Posterior vena cava (tissue), 2 donors: ENCODE measurements at regions not wholly inside any gene's neighbourhood (a gene's known extent, or its start where the extent isn't known, plus 50 kb on each side); places are given as distances from the start of the nearest gene placed in this dataset.

Source experiments
- DNase-seq: peaks from one replicate; pipeline ENCODE4 v3.0.0-alpha.2; 2020; ENCODE audit warnings: low spot score
- intact Hi-C, 2 donors: fragments of 100-400 bp; cut with DNase I; formaldehyde crosslinking; loops; one replicate each; pipeline versions ENCODE4 v1.14.1 to v1.14.2; 2022 to 2023
- donor health status: DM: yes; HTN: yes; CAD: no.
- donor health status: DM: yes; HTN: yes; CAD: no.

- intact Hi-C loops, result no loop called here
- DNase-seq, result no peak
Measured at GRCh38 chr15:101554115-101554915, 64.8 kb upstream of the PCSK6 start.

- DNase-seq, result no peak
Measured at GRCh38 chr15:101551696-101552591, 62.4 kb upstream of the PCSK6 start.

GRCh38 chr15:101550124-101550523 is 60.6 kb upstream of the PCSK6 start:
- intact Hi-C loops, result no loop called here
- no peak for DNase-seq

More at GRCh38 chr15:101551696-101552591, 62.4 kb upstream of the PCSK6 start:
- intact Hi-C loops, result no loop called here

GRCh38 chr15:101549647-101550046 is 60.1 kb upstream of the PCSK6 start:
- no peak for DNase-seq

GRCh38 chr15:101547737-101548136 is 58.2 kb upstream of the PCSK6 start:
- intact Hi-C loops, result no loop called here
- DNase-seq, result no peak

More at GRCh38 chr15:101549647-101550046, 60.1 kb upstream of the PCSK6 start:
- intact Hi-C loops, result no loop called here

GRCh38 chr15:101545548-101546505 is 56.3 kb upstream of the PCSK6 start:
- no peak for DNase-seq

GRCh38 chr15:101544613-101544945 is 55.1 kb upstream of the PCSK6 start:
- DNase-seq, result no peak
- intact Hi-C loops, result no loop called here

More at GRCh38 chr15:101545548-101546505, 56.3 kb upstream of the PCSK6 start:
- intact Hi-C loops, result no loop called here

- DNase-seq, result no peak
- intact Hi-C loops, result no loop called here
Measured at GRCh38 chr15:101543926-101544612, 54.6 kb upstream of the PCSK6 start.

GRCh38 chr15:101543431-101543830 is 53.9 kb upstream of the PCSK6 start:
- no peak for DNase-seq
- intact Hi-C loops, result no loop called here

GRCh38 chr15:101543026-101543390 is 53.5 kb upstream of the PCSK6 start:
- no peak for DNase-seq
- intact Hi-C loops, result no loop called here

- intact Hi-C loops, result no loop called here
- DNase-seq, result no peak
Measured at GRCh38 chr15:101542306-101543025, 53.0 kb upstream of the PCSK6 start.

- intact Hi-C loops, result no loop called here
- no peak for DNase-seq
Measured at GRCh38 chr15:101541501-101542292, 52.2 kb upstream of the PCSK6 start.

- intact Hi-C loops, result no loop called here
- no peak for DNase-seq
Measured at GRCh38 chr15:101540480-101541239, 51.2 kb upstream of the PCSK6 start.

GRCh38 chr15:101539930-101540329 is 50.4 kb upstream of the PCSK6 start:
- no peak for DNase-seq
- intact Hi-C loops, result loop anchor here in 1 of 2 donors (10.0 kb wide), 1 partner anchor 105 kb away; no protein-coding TSS in a partner anchor

GRCh38 chr15:101539492-101539891 is 50.0 kb upstream of the PCSK6 start:
- intact Hi-C loops, result loop anchor here in 1 of 2 donors (10.0 kb wide), 1 partner anchor 105 kb away; no protein-coding TSS in a partner anchor
- no peak for DNase-seq
